IMR-90 (cell line): ENCODE measurements at regions not wholly inside any gene's neighbourhood (a gene's known extent, or its start where the extent isn't known, plus 50 kb on each side); places are given as distances from the start of the nearest gene placed in this dataset.

Experiments used
- ATAC-seq: fragments of 200-7000 bp; cut with Tn5 transposase; 2 replicates; pipeline ENCODE4 v1.9.1; 2020; ENCODE audit warnings: low read depth, mild to moderate bottlenecking, moderate library complexity
- BruUV-seq: library from RNA; stranded (reverse); fragments of 400-500 nt; replicated peaks from 2 replicates; lab custom pipeline; 2021; lab: Mats Ljungman, UMichigan
- CTCF ChIA-PET: fragments of 300-600 bp; formaldehyde crosslinking; extraction: SDS; loops from one replicate; lab custom pipeline; 2021; ENCODE audit warnings: antibody characterized with exemption; lab: Yijun Ruan, JAX
- POLR2A ChIA-PET: fragments of 300-600 bp; sonication (Branson Sonifier 250); formaldehyde crosslinking; loops from one replicate; lab custom pipeline; 2022; ENCODE audit warnings: antibody characterized with exemption; ENCODE audit not compliant: unreplicated experiment; lab: Charles Lee
- DNase-seq: peaks from one replicate; pipeline ENCODE4 v3.0.0; 2013
- H2AFZ ChIP-seq: replicated peaks from 2 replicates; pipeline ENCODE3; 2013; ENCODE audit warnings: low read length, mild to moderate bottlenecking; ENCODE audit not compliant: poor library complexity
- H2AK5ac ChIP-seq: 2 replicates; pipeline ENCODE4 v1.6.1; 2013; ENCODE audit warnings: low read depth, low read length, inconsistent platforms
- H2AK9ac ChIP-seq: replicated peaks from 2 replicates; pipeline ENCODE3; 2013; ENCODE audit warnings: mild to moderate bottlenecking, low read depth, low read length, moderate library complexity; ENCODE audit not compliant: poor library complexity
- H2BK120ac ChIP-seq: 2 replicates; pipeline ENCODE4 v1.6.1; 2013; ENCODE audit warnings: low read depth, low read length, inconsistent platforms
- H2BK15ac ChIP-seq: 3 replicates; pipeline ENCODE4 v1.6.1; 2013; ENCODE audit warnings: low read depth, low read length, inconsistent platforms
- H2BK20ac ChIP-seq: 2 replicates; pipeline ENCODE4 v1.6.1; 2013; ENCODE audit warnings: low read depth, mild to moderate bottlenecking, inconsistent platforms, low read length, moderate library complexity
- H2BK5ac ChIP-seq: 2 replicates; pipeline ENCODE4 v1.6.1; 2013; ENCODE audit warnings: mild to moderate bottlenecking, low read depth, low read length, inconsistent platforms; ENCODE audit not compliant: poor library complexity, severe bottlenecking
- H3K14ac ChIP-seq: replicated peaks from 2 replicates; pipeline ENCODE4 v1.6.1; 2013; ENCODE audit warnings: low read depth, low read length, inconsistent platforms
- H3K18ac ChIP-seq: 2 replicates; pipeline ENCODE4 v1.6.1; 2013; ENCODE audit warnings: low read depth, low read length, control low read depth
- H3K23ac ChIP-seq: 2 replicates; pipeline ENCODE4 v1.6.1; 2013; ENCODE audit warnings: low read depth, low read length, inconsistent platforms
- H3K27ac ChIP-seq: 2 replicates; pipeline ENCODE4 v1.5.1; 2013; ENCODE audit warnings: mild to moderate bottlenecking, control low read depth, low read length; ENCODE audit not compliant: insufficient read depth
- H3K27me3 ChIP-seq: 2 replicates; pipeline ENCODE4 v1.6.1; 2013; ENCODE audit warnings: low read length; ENCODE audit not compliant: control insufficient read depth, insufficient read depth
- H3K36me3 ChIP-seq: 2 replicates; pipeline ENCODE4 v1.6.1; 2013; ENCODE audit warnings: low read length, mixed read lengths; ENCODE audit not compliant: control insufficient read depth, insufficient read depth
- H3K4ac ChIP-seq: 2 replicates; pipeline ENCODE4 v1.6.1; 2013; ENCODE audit warnings: low read depth, low read length, inconsistent platforms
- H3K4me1 ChIP-seq: 2 replicates; pipeline ENCODE4 v1.6.1; 2013; ENCODE audit warnings: low read length, mixed read lengths; ENCODE audit not compliant: control insufficient read depth, insufficient read depth
- H3K4me2 ChIP-seq: 2 replicates; pipeline ENCODE4 v1.6.1; 2013; ENCODE audit warnings: low read depth, mild to moderate bottlenecking, control low read depth, low read length, moderate library complexity
- H3K4me3 ChIP-seq: 2 replicates; pipeline ENCODE4 v1.5.1; 2013; ENCODE audit warnings: low read depth, mild to moderate bottlenecking, control low read depth, low read length, moderate library complexity; ENCODE audit not compliant: insufficient read depth
- H3K56ac ChIP-seq: 2 replicates; pipeline ENCODE4 v1.6.1; 2013; ENCODE audit warnings: low read length, inconsistent platforms; ENCODE audit not compliant: insufficient read depth; ENCODE audit errors: extremely low read depth
- H3K79me1 ChIP-seq, 2 experiments: 2 replicates each; pipeline ENCODE4 v1.6.1; 2013; ENCODE audit warnings: low read length in 2 of 2, inconsistent platforms in 1 of 2, low read depth in 1 of 2
- H3K9ac ChIP-seq: 2 replicates; pipeline ENCODE4 v1.6.1; 2013; ENCODE audit warnings: low read depth, low read length, control low read depth
- H3K9me1 ChIP-seq: 2 replicates; pipeline ENCODE4 v1.6.1; 2013; ENCODE audit warnings: low read length, inconsistent platforms; ENCODE audit not compliant: insufficient read depth
- H3K9me3 ChIP-seq: 2 replicates; pipeline ENCODE4 v1.6.1; 2013; ENCODE audit warnings: low read length; ENCODE audit not compliant: control insufficient read depth, insufficient read depth
- H4K20me1 ChIP-seq: 2 replicates; pipeline ENCODE4 v1.6.1; 2013; ENCODE audit warnings: low read length, inconsistent platforms; ENCODE audit not compliant: insufficient read depth
- H4K5ac ChIP-seq: 2 replicates; pipeline ENCODE4 v1.6.1; 2013; ENCODE audit warnings: mild to moderate bottlenecking, low read depth, low read length, control low read depth
- H4K8ac ChIP-seq, 2 experiments: 2 replicates each; pipeline ENCODE4 v1.6.1; 2013; ENCODE audit warnings: low read depth in 2 of 2, low read length in 2 of 2, control low read depth in 1 of 2, inconsistent platforms in 1 of 2
- H4K91ac ChIP-seq: 2 replicates; pipeline ENCODE4 v1.6.1; 2013; ENCODE audit warnings: low read depth, low read length, inconsistent platforms; ENCODE audit not compliant: insufficient read depth
- BHLHE40 ChIP-seq: fragments of 150-350 bp; IDR thresholded peaks from 2 replicates; pipeline ENCODE4 v1.6.1; 2016; ENCODE audit warnings: mild to moderate bottlenecking, low read depth, low read length
- NFE2L2 ChIP-seq: fragments of 150-350 bp; IDR thresholded peaks from 2 replicates; pipeline ENCODE4 v1.6.1; 2016; ENCODE audit warnings: low read depth, mild to moderate bottlenecking, low read length
- POLR2A ChIP-seq: IDR thresholded peaks from 2 replicates; pipeline ENCODE4 v1.6.1; 2012; ENCODE audit warnings: mild to moderate bottlenecking, low read depth, low read length
- USF2 ChIP-seq: fragments of 150-350 bp; IDR thresholded peaks from 2 replicates; pipeline ENCODE4 v1.6.1; 2017; ENCODE audit warnings: mild to moderate bottlenecking, antibody characterized with exemption, low read length, low read depth
- WGBS, 2 experiments: methylation state at CpG; one replicate each; pipeline versions ENCODE4 v1.1.5 to v1.1.7; 2013; ENCODE audit warnings: missing lambda C conversion rate in 2 of 2; ENCODE audit not compliant: insufficient read length in 1 of 2; ENCODE audit errors: extremely low coverage in 2 of 2; 5-methylcytosine and 5-hydroxymethylcytosine counted together
- dilution Hi-C: fragments of 300-500 bp; cut with HindIII; formaldehyde crosslinking; loops from one replicate; pipeline ENCODE4 v1.14.3; 2018; ENCODE audit warnings: low sequenced_read_pairs; ENCODE audit not compliant: unreplicated experiment
- in situ Hi-C: fragments of 300-500 bp; cut with MboI; formaldehyde crosslinking; loops from 3 replicates; pipeline ENCODE4 v1.14.3; 2019; ENCODE audit warnings: low sequenced_read_pairs, inconsistent platforms, mixed read lengths
- intact Hi-C: fragments of 100-400 bp; cut with micrococcal nuclease; formaldehyde crosslinking; loops from 2 replicates; pipeline ENCODE4 v1.10.0; 2022

DNA sequence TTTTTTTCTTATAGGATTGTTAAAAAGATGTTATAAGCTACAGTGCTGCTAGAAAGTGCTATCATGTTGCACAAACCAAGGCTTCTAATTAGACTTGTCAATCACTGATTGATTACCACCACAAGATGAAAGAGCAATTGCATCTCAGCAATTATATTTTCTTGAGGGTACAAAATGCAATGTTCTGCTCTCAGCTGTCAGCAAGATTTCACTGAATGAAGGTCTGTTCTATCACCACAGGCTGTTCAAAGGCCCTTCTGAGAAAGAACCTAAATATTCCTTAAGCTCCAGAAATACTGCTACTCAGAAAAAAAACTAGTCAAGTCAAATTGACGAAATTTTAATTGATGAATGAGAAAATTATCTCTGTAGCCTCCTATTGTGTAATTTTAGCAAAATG, 301.9 kb upstream of the KYNU start:
- Histone ChIP-seq H3K56ac (no peak overlapping the region), H3K9me1 (no peaks in the 10 kb centered on the region), H4K91ac (no peak overlapping the region), H2BK15ac (no peak overlapping the region), H3K23ac (no peak overlapping the region), H3K9me3 (no peaks in the 10 kb centered on the region), H4K5ac (no peak overlapping the region), H2BK120ac (no peak overlapping the region), H3K18ac (no peak overlapping the region), H3K27ac (no peak overlapping the region), H3K4me1 (no peaks in the 10 kb centered on the region), H3K4me3 (no peak overlapping the region), H2BK20ac (no peak overlapping the region), H2AK5ac (no peak overlapping the region), H2AFZ (no peak overlapping the region), H2AK9ac (no peak overlapping the region), H3K4ac (no peak overlapping the region), H3K4me2 (no peak overlapping the region), H2BK5ac (no peak overlapping the region), H3K14ac (no peak overlapping the region), H3K9ac (no peak overlapping the region), H3K79me1 (no peaks in the 10 kb centered on the region), H4K20me1 (no peaks in the 10 kb centered on the region), H4K8ac (no peak overlapping the region), H3K36me3 (no peaks in the 10 kb centered on the region), H3K27me3 (no peaks in the 10 kb centered on the region; the same call in 1 of the 2 replicates)
- dilution Hi-C loops (no loop called here), intact Hi-C loops (no loop called here), in situ Hi-C loops (no loop called here)
- no TSS peak for BruUV-seq
- no CpG with 5 or more reads among the region's 1 CpG for WGBS, 2 experiments
- ATAC-seq (no peak), DNase-seq (no peak)
- ChIA-PET POLR2A (no interaction called here), CTCF (no interaction called here)
- TF ChIP-seq BHLHE40 (no peak), NFE2L2 (no peak), USF2 (no peak), POLR2A (no peak)
